BJ (cell line): ENCODE measurements at regions not wholly inside any gene's neighbourhood (a gene's known extent, or its start where the extent isn't known, plus 50 kb on each side); places are given as distances from the start of the nearest gene placed in this dataset.

Experiments used
- CTCF ChIA-PET: fragments of 350-600 bp; formaldehyde crosslinking; extraction: SDS; loops from one replicate; lab custom pipeline; 2021; ENCODE audit warnings: antibody characterized with exemption, inconsistent platforms; lab: Yijun Ruan, JAX
- POLR2A ChIA-PET: fragments of 300-600 bp; sonication (Branson Sonifier 250); formaldehyde crosslinking; extraction: SDS; loops from one replicate; lab custom pipeline; 2021; ENCODE audit warnings: antibody characterized with exemption; lab: Charles Lee
- DNase-seq: peaks from one replicate; pipeline ENCODE4 v3.0.0-alpha.2; 2011; ENCODE audit warnings: low read depth
- H3K27me3 ChIP-seq: 2 replicates; pipeline ENCODE4 v1.6.0; 2011; ENCODE audit warnings: low read length; ENCODE audit not compliant: control insufficient read depth, insufficient read depth
- H3K36me3 ChIP-seq: 2 replicates; pipeline ENCODE4 v1.5.1; 2011; ENCODE audit warnings: low read length; ENCODE audit not compliant: control insufficient read depth, insufficient read depth
- H3K4me3 ChIP-seq: 2 replicates; pipeline ENCODE4 v1.5.1; 2011; ENCODE audit warnings: low read depth, mild to moderate bottlenecking, control low read depth, low read length
- CTCF ChIP-seq: IDR thresholded peaks from 2 replicates; pipeline ENCODE4 v1.5.1; 2011; ENCODE audit warnings: low read depth, mild to moderate bottlenecking, control low read depth, inconsistent platforms, low read length, moderate library complexity; ENCODE audit not compliant: insufficient read depth

- Histone ChIP-seq H3K4me3 (no peak overlapping the region), H3K27me3 (no peaks in the 10 kb centered on the region), H3K36me3 (no peaks in the 10 kb centered on the region)
- ChIA-PET CTCF (no interaction called here), POLR2A (no interaction called here)
- TF ChIP-seq CTCF: no peak
- no peak for DNase-seq
Measured at GRCh38 chr13:54226876-54227275, 1198.3 kb downstream of the OLFM4 start.

- no peaks in the 10 kb centered on the region for H3K27me3 ChIP-seq
- TF ChIP-seq CTCF: no peak
- CTCF ChIA-PET: no interaction called here
- DNase-seq: no peak
- no peak overlapping the region for H3K4me3 ChIP-seq
- no peaks in the 10 kb centered on the region for H3K36me3 ChIP-seq
- POLR2A ChIA-PET: no interaction called here
Measured at GRCh38 chr13:54232700-54233099, 1204.1 kb downstream of the OLFM4 start.

- H3K36me3 ChIP-seq: no peaks in the 10 kb centered on the region
- TF ChIP-seq CTCF: no peak
- DNase-seq: no peak
- no peak overlapping the region for H3K4me3 ChIP-seq
- H3K27me3 ChIP-seq: no peaks in the 10 kb centered on the region
- POLR2A ChIA-PET: no interaction called here
- CTCF ChIA-PET: no interaction called here
Measured at GRCh38 chr13:54234607-54235006, 1206.0 kb downstream of the OLFM4 start.

GRCh38 chr13:54241719-54242118 lies 1213.1 kb downstream of the OLFM4 start:
- DNase-seq: no peak
- no peak overlapping the region for H3K4me3 ChIP-seq
- ChIA-PET CTCF (no interaction called here), POLR2A (no interaction called here)
- H3K27me3 ChIP-seq: no peaks in the 10 kb centered on the region
- H3K36me3 ChIP-seq: no peaks in the 10 kb centered on the region
- TF ChIP-seq CTCF: no peak

GRCh38 chr13:54248306-54248705 lies 1219.7 kb downstream of the OLFM4 start:
- H3K36me3 ChIP-seq: no peaks in the 10 kb centered on the region
- ChIA-PET POLR2A (no interaction called here), CTCF (no interaction called here)
- no peaks in the 10 kb centered on the region for H3K27me3 ChIP-seq
- TF ChIP-seq CTCF: no peak
- no peak overlapping the region for H3K4me3 ChIP-seq
- no peak for DNase-seq
